Esophagus squamous epithelium (tissue), 5 donors: ENCODE measurements at regions not wholly inside any gene's neighbourhood (a gene's known extent, or its start where the extent isn't known, plus 50 kb on each side); places are given as distances from the start of the nearest gene placed in this dataset.

Experiments used
- DNase-seq: peaks from one replicate; lab custom pipeline; 2025; lab: John Stamatoyannopoulos, UW
- H3K27ac ChIP-seq, 4 donors: fragments of 200-600 bp; sonication (generic); one replicate each; pipeline ENCODE4 v1.5.1; 2016 to 2019; ENCODE audit warnings: mild to moderate bottlenecking in 1 of 4
- H3K27me3 ChIP-seq, 4 donors: fragments of 200-600 bp; sonication (generic); 1 replicate in 3 of 4; 2 replicates in 1 of 4; pipeline versions ENCODE4 v1.5.1 to v1.6.0; 2017 to 2021; ENCODE audit warnings: antibody characterized with exemption in 1 of 4
- H3K36me3 ChIP-seq, 3 donors: fragments of 200-600 bp; sonication (generic); one replicate each; pipeline ENCODE4 v1.5.1; 2016 to 2019
- H3K4me1 ChIP-seq, 3 donors: fragments of 200-600 bp; sonication (generic); one replicate each; pipeline ENCODE4 v1.5.1; 2017 to 2019
- H3K4me3 ChIP-seq, 4 donors: fragments of 200-600 bp; sonication (generic); 1 replicate in 3 of 4; 2 replicates in 1 of 4; pipeline ENCODE4 v1.5.1; 2016 to 2019; ENCODE audit warnings: mild to moderate bottlenecking in 2 of 4, moderate library complexity in 1 of 4
- H3K9me3 ChIP-seq, 3 donors: fragments of 200-600 bp; sonication (generic); one replicate each; pipeline ENCODE4 v1.5.1; 2016 to 2019
- CTCF ChIP-seq, 6 experiments: fragments of 450-650 bp in 4 of 6; fragments of 200-600 bp in 2 of 6; sonication (generic) in 2 of 6; IDR thresholded peaks; one replicate each; pipeline ENCODE4 v1.5.1; 2016 to 2019; ENCODE audit warnings: antibody characterized with exemption in 6 of 6, mild to moderate bottlenecking in 4 of 6, moderate library complexity in 4 of 6
- POLR2A ChIP-seq, 4 donors: fragments of 450-650 bp; IDR thresholded peaks; one replicate each; pipeline ENCODE4 v1.6.1; 2017; ENCODE audit warnings: antibody characterized with exemption in 4 of 4, mild to moderate bottlenecking in 4 of 4, moderate library complexity in 3 of 4
- WGBS, 2 donors: methylation state at CpG; one replicate each; pipeline ENCODE4 v1.1.5; 2018; 5-methylcytosine and 5-hydroxymethylcytosine counted together
- intact Hi-C: fragments of 100-400 bp; cut with DNase I; formaldehyde crosslinking; loops from one replicate; pipeline ENCODE4 v1.15.0; 2022
- donor health status: DM: yes; HTN: yes; CAD: no.

- Histone ChIP-seq H3K36me3 (no peaks in the 10 kb centered on the region), H3K4me3 (no peak overlapping the region), H3K27ac (no peak overlapping the region), H3K4me1 (no peaks in the 10 kb centered on the region), H3K27me3 (no peaks in the 10 kb centered on the region), H3K9me3 (no peaks in the 10 kb centered on the region)
- no peak for TF ChIP-seq POLR2A (IDR thresholded peaks at IDR 0.05)
- no peak for TF ChIP-seq CTCF (IDR thresholded peaks at IDR 0.05)
- DNase-seq, result no peak
- intact Hi-C loops, result no loop called here
- 36 to 44% methylated on average over 2 of the region's 2 CpGs for WGBS, 2 donors
These were observed 62.0 kb upstream of the FREM3 start for GRCh38 chr4:143762511-143762910.
